PFSK-1 (cell line): ENCODE measurements at regions not wholly inside any gene's neighbourhood (a gene's known extent, or its start where the extent isn't known, plus 50 kb on each side); places are given as distances from the start of the nearest gene placed in this dataset.

Experiments
- POLR2AphosphoS5 ChIP-seq: IDR thresholded peaks from 2 replicates; pipeline ENCODE4 v1.6.1; 2012; ENCODE audit warnings: low read depth, mild to moderate bottlenecking, control low read depth, low read length, moderate library complexity
- REST ChIP-seq, 2 experiments: IDR thresholded peaks; 2 replicates each; pipeline versions ENCODE4 v1.6.1 to v1.8.0; 2011 to 2012; ENCODE audit warnings: low read depth in 2 of 2, low read length in 2 of 2, control low read depth in 1 of 2, inconsistent platforms in 1 of 2, mild to moderate bottlenecking in 1 of 2, moderate library complexity in 1 of 2; ENCODE audit not compliant: insufficient read depth in 1 of 2
- SIN3A ChIP-seq: IDR thresholded peaks from 2 replicates; pipeline ENCODE4 v1.6.1; 2012; ENCODE audit warnings: mild to moderate bottlenecking, low read length, moderate library complexity, borderline replicate concordance; ENCODE audit not compliant: insufficient read depth
- TAF1 ChIP-seq: IDR thresholded peaks from 2 replicates; pipeline ENCODE4 v1.6.1; 2012; ENCODE audit warnings: low read length, control low read depth, borderline replicate concordance; ENCODE audit not compliant: insufficient read depth

GRCh38 chr16:86019446-86020047 lies 120.6 kb downstream of the IRF8 start:
- TF ChIP-seq SIN3A (no peak), POLR2AphosphoS5 (no peak), TAF1 (no peak), REST (IDR thresholded peaks at IDR 0.05; ENCODE audit: insufficient read depth in 1 of 2, low read depth in 2 of 2, low read length in 2 of 2) (no peak)
